AG10803 (cell line): ENCODE measurements at regions not wholly inside any gene's neighbourhood (a gene's known extent, or its start where the extent isn't known, plus 50 kb on each side); places are given as distances from the start of the nearest gene placed in this dataset.

Experiments
- DNase-seq: peaks from one replicate; pipeline ENCODE4 v3.0.0; 2010; ENCODE audit warnings: low read depth
- H3K4me3 ChIP-seq: 2 replicates; pipeline ENCODE4 v1.5.1; 2011; ENCODE audit warnings: mild to moderate bottlenecking, low read length, control low read depth
- CTCF ChIP-seq: conservative IDR thresholded peaks from 2 replicates; pipeline ENCODE4 v1.5.1; 2011; ENCODE audit warnings: mild to moderate bottlenecking, low read length, control low read depth, inconsistent platforms

- DNase-seq = no peak
Observed at GRCh38 chr7:68925241-68925640, 673.0 kb upstream of the AUTS2 start.

GRCh38 chr7:68929781-68930261, 668.5 kb upstream of the AUTS2 start:
- DNase-seq = peak; percentile 83
- TF ChIP-seq CTCF = no peak
- no peak overlapping the region for H3K4me3 ChIP-seq

More at GRCh38 chr7:68925241-68925640, 673.0 kb upstream of the AUTS2 start:
- no peak for TF ChIP-seq CTCF
- no peak overlapping the region for H3K4me3 ChIP-seq

GRCh38 chr7:68936471-68937035, 661.7 kb upstream of the AUTS2 start:
- no peak for TF ChIP-seq CTCF
- no peak overlapping the region for H3K4me3 ChIP-seq
- DNase-seq = no peak

GRCh38 chr7:68938151-68938550, 660.1 kb upstream of the AUTS2 start:
- no peak overlapping the region for H3K4me3 ChIP-seq
- DNase-seq = no peak
- no peak for TF ChIP-seq CTCF

- H3K4me3 ChIP-seq = no peak overlapping the region
- no peak for DNase-seq
- TF ChIP-seq CTCF = no peak
Observed at GRCh38 chr7:68943786-68944185, 654.5 kb upstream of the AUTS2 start.

GRCh38 chr7:68955656-68956055, 642.6 kb upstream of the AUTS2 start:
- TF ChIP-seq CTCF = no peak
- peak; percentile 17 for DNase-seq
- H3K4me3 ChIP-seq = no peak overlapping the region

- no peak for TF ChIP-seq CTCF
- no peak overlapping the region for H3K4me3 ChIP-seq
- DNase-seq = no peak
Observed at GRCh38 chr7:68958571-68958970, 639.7 kb upstream of the AUTS2 start.
